DND-41 (cell line): ENCODE measurements at regions not wholly inside any gene's neighbourhood (a gene's known extent, or its start where the extent isn't known, plus 50 kb on each side); places are given as distances from the start of the nearest gene placed in this dataset.

Experiments
- EZH2 ChIP-seq: IDR thresholded peaks from 3 replicates; pipeline ENCODE4 v1.6.1; 2012; ENCODE audit warnings: borderline replicate concordance, low read depth, mild to moderate bottlenecking, moderate library complexity, low read length, inconsistent platforms; ENCODE audit not compliant: severe bottlenecking
- TF ChIP-seq, protein P1 (sequence below): IDR thresholded peaks from 2 replicates; pipeline ENCODE4 v1.5.1; 2012; ENCODE audit warnings: borderline replicate concordance, low read length, moderate library complexity, mild to moderate bottlenecking; ENCODE audit not compliant: poor library complexity, severe bottlenecking; ENCODE audit errors: extremely low read depth

DNA sequence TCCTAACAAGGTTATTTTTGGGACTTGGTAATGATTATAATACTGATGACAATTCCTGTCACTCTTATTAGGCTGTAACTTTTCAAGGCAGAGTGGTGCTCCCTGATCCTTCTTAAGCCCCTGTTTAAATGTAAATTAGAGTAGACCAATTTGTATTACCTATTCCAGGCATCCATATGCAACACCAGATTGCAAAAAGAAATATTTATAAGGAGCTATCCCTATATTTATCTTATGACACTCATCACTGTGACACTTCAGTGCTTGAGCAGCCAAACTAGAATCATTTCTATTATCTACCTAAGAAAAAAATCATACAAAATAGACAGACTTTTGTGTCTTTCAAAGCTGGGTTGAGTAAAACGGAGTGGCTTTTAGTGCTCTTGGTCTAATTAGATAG lies 462.7 kb downstream of the ADGRL2 start:
- TF ChIP-seq, protein P1, sequence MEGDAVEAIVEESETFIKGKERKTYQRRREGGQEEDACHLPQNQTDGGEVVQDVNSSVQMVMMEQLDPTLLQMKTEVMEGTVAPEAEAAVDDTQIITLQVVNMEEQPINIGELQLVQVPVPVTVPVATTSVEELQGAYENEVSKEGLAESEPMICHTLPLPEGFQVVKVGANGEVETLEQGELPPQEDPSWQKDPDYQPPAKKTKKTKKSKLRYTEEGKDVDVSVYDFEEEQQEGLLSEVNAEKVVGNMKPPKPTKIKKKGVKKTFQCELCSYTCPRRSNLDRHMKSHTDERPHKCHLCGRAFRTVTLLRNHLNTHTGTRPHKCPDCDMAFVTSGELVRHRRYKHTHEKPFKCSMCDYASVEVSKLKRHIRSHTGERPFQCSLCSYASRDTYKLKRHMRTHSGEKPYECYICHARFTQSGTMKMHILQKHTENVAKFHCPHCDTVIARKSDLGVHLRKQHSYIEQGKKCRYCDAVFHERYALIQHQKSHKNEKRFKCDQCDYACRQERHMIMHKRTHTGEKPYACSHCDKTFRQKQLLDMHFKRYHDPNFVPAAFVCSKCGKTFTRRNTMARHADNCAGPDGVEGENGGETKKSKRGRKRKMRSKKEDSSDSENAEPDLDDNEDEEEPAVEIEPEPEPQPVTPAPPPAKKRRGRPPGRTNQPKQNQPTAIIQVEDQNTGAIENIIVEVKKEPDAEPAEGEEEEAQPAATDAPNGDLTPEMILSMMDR = no peak
- no peak for TF ChIP-seq EZH2
